Endodermal cell (in vitro differentiated cells): ENCODE measurements at regions not wholly inside any gene's neighbourhood (a gene's known extent, or its start where the extent isn't known, plus 50 kb on each side); places are given as distances from the start of the nearest gene placed in this dataset.
A peak's percentile ranks its signal among the peaks of the same experiment; 100 is the strongest.
"Not testable (repeated sequence)": the region's sequence is repeated elsewhere in the genome, so short reads cannot be mapped to it uniquely, and the experiment has no call there.

Experiments
- DNase-seq: peaks from one replicate; pipeline ENCODE4 v3.0.0-alpha.2; 2017
- H3K27ac ChIP-seq: 2 replicates; pipeline ENCODE4 v1.5.1; 2013; ENCODE audit warnings: mild to moderate bottlenecking, low read depth, low read length, moderate library complexity
- H3K27me3 ChIP-seq: 2 replicates; pipeline ENCODE4 v1.6.1; 2013; ENCODE audit warnings: mild to moderate bottlenecking, low read length, moderate library complexity; ENCODE audit not compliant: insufficient read depth, control insufficient read depth, poor library complexity, severe bottlenecking
- H3K36me3 ChIP-seq: 2 replicates; pipeline ENCODE4 v1.7.0; 2013; ENCODE audit warnings: mild to moderate bottlenecking, low read length, moderate library complexity; ENCODE audit not compliant: control insufficient read depth, insufficient read depth
- H3K4me1 ChIP-seq: one replicate; pipeline ENCODE4 v1.7.0; 2013; ENCODE audit warnings: low read length; ENCODE audit not compliant: control insufficient read depth, insufficient read depth
- H3K4me3 ChIP-seq: 2 replicates; pipeline ENCODE4 v1.5.1; 2013; ENCODE audit warnings: mild to moderate bottlenecking, low read length, moderate library complexity
- H3K9ac ChIP-seq: 2 replicates; pipeline ENCODE4 v1.6.1; 2013; ENCODE audit warnings: mild to moderate bottlenecking, low read length, moderate library complexity; ENCODE audit not compliant: poor library complexity, severe bottlenecking; ENCODE audit errors: extremely low read depth
- H3K9me3 ChIP-seq: 2 replicates; pipeline ENCODE4 v1.6.1; 2013; ENCODE audit warnings: mild to moderate bottlenecking, low read length, moderate library complexity; ENCODE audit not compliant: control insufficient read depth
- H3K27ac Mint-ChIP-seq: 2 replicates; pipeline ENCODE4 v1.8.0; 2020; ENCODE audit warnings: mixed read lengths
- H3K27me3 Mint-ChIP-seq: 2 replicates; pipeline ENCODE4 v1.8.0; 2021; ENCODE audit warnings: mild to moderate bottlenecking, mixed read lengths; ENCODE audit not compliant: insufficient read depth
- H3K36me3 Mint-ChIP-seq: 2 replicates; pipeline ENCODE4 v1.8.0; 2020; ENCODE audit warnings: low read depth, mixed read lengths
- H3K4me1 Mint-ChIP-seq: 2 replicates; pipeline ENCODE4 v1.8.0; 2020; ENCODE audit warnings: mixed read lengths
- H3K4me3 Mint-ChIP-seq: 2 replicates; pipeline ENCODE4 v1.8.0; 2020; ENCODE audit warnings: mild to moderate bottlenecking, moderate library complexity, mixed read lengths
- H3K9me3 Mint-ChIP-seq: 2 replicates; pipeline ENCODE4 v1.8.0; 2020; ENCODE audit warnings: mild to moderate bottlenecking, mixed read lengths
- CTCF ChIP-seq: fragments of 200-600 bp; sonication (generic); conservative IDR thresholded peaks from 2 replicates; pipeline ENCODE4 v1.5.0; 2021; ENCODE audit warnings: antibody characterized with exemption, mild to moderate bottlenecking
- WGBS, 2 experiments: methylation state at CpG; one replicate each; pipeline versions ENCODE4 v1.1.5 to v1.1.7; 2013; ENCODE audit warnings: missing lambda C conversion rate in 2 of 2, mixed read lengths in 1 of 2; ENCODE audit not compliant: insufficient coverage in 1 of 2, insufficient read length in 1 of 2; 5-methylcytosine and 5-hydroxymethylcytosine counted together

- H3K9me3 Mint-ChIP-seq: peaks cover 47% of the 10 kb centered on the region
- H3K4me1 ChIP-seq: no peaks in the 10 kb centered on the region
- no peaks in the 10 kb centered on the region for H3K36me3 Mint-ChIP-seq
- no peak overlapping the region for H3K27ac ChIP-seq
- no peak overlapping the region for H3K4me3 ChIP-seq
- H3K36me3 ChIP-seq: no peaks in the 10 kb centered on the region
- H3K27me3 ChIP-seq: no peaks in the 10 kb centered on the region
- no peaks in the 10 kb centered on the region for H3K27me3 Mint-ChIP-seq
- no peak overlapping the region for H3K9ac ChIP-seq
- no peak for TF ChIP-seq CTCF
- H3K4me1 Mint-ChIP-seq: peaks cover 27% of the 10 kb centered on the region
- WGBS, 2 experiments: 83 to 95% methylated on average over 1 to 2 of the region's 2 CpGs
- no peaks in the 10 kb centered on the region for H3K9me3 ChIP-seq
- H3K4me3 Mint-ChIP-seq: no peak overlapping the region
- peak overlapping the region; percentile 76 for H3K27ac Mint-ChIP-seq
- DNase-seq: no peak
Measured at GRCh38 chrX:69428216-69428615, 75.9 kb upstream of the NALF2 start.

DNA sequence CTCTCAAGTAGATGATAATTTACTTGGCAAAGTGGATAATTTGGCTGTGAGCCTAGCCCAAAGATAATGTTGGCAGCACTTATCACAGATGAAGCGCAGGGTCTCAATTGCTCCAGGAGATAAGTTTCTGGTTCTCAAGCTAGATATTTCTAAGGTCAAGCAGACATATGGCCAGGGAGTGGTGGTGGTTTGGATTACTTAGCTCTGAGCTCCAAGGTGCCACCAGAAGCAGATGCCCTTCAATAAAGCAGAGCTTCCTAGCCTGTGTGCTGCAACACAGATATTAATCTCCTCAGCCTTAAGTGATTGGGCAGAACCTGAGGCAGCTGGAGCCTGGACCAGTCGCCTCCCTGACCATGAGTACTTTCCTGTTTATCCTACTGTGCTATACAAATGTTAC lies 79.2 kb upstream of the NALF2 start:
- H3K9ac ChIP-seq: no peak overlapping the region
- H3K27ac ChIP-seq: no peak overlapping the region
- WGBS, 2 experiments: 100% methylated on average over 2 of the region's 2 CpGs; no CpG with 5 or more reads in 1 of the 2 experiments
- DNase-seq: no peak
- no peak overlapping the region for H3K4me3 ChIP-seq
- no peak for TF ChIP-seq CTCF
- Mint-ChIP-seq H3K36me3 (no peaks in the 10 kb centered on the region), H3K9me3 (peaks cover 54% of the 10 kb centered on the region), H3K4me3 (no peak overlapping the region), H3K27ac (no peak overlapping the region), H3K4me1 (peaks cover 12% of the 10 kb centered on the region), H3K27me3 (no peaks in the 10 kb centered on the region)
- no peaks in the 10 kb centered on the region for H3K27me3 ChIP-seq
- no peaks in the 10 kb centered on the region for H3K4me1 ChIP-seq
- no peaks in the 10 kb centered on the region for H3K9me3 ChIP-seq
- H3K36me3 ChIP-seq: no peaks in the 10 kb centered on the region

DNA sequence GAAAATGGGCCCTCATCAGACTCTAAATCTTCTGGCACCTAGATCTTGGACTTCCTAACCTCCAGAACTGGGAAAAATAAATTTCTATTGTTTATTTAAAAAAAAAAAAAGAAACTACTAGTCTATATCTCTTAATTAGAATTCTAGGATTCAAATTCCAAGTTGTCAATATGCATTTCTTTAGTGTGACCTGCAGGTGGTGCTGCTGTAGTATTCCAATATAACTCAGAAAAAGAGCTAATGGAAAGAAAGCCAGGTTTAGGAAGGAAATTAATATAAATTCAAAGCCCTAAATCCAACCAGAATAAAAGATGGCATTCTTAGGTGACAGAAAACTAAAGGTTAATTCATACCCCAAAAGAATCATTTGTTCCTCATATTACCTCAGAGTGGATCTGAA lies 80.0 kb upstream of the NALF2 start:
- Mint-ChIP-seq H3K4me3 (no peak overlapping the region), H3K27ac (no peak overlapping the region), H3K36me3 (no peaks in the 10 kb centered on the region), H3K4me1 (peaks cover 7% of the 10 kb centered on the region), H3K9me3 (peaks cover 56% of the 10 kb centered on the region), H3K27me3 (no peaks in the 10 kb centered on the region)
- no peak overlapping the region for H3K4me3 ChIP-seq
- peak; percentile 49 for DNase-seq
- peak; percentile 68 for TF ChIP-seq CTCF
- H3K27me3 ChIP-seq: no peaks in the 10 kb centered on the region
- no peaks in the 10 kb centered on the region for H3K4me1 ChIP-seq
- H3K36me3 ChIP-seq: no peaks in the 10 kb centered on the region
- H3K9me3 ChIP-seq: no peaks in the 10 kb centered on the region
- H3K9ac ChIP-seq: no peak overlapping the region
- no peak overlapping the region for H3K27ac ChIP-seq

DNA sequence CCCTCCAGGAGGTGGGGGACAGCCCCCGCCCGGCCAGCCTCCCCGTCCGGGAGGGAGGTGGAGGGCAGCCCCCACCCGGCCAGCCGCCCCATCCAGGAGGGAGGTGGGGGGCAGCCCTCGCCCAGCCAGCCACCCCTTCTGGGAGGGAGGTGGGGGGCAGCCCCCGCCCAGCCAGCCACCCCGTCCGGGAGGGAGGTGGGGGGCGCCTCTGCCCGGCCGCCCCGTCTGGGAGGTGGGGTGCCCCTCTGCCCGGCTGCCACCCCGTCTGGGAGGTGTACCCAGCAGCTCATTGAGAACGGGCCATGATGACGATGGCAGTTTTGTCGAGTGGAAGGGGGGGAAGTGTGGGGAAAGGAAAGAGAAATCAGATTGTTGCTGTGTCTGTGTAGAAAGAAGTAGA lies 81.9 kb upstream of the NALF2 start:
- H3K27me3 Mint-ChIP-seq, H3K36me3 ChIP-seq: not testable (repeated sequence)
- 81% methylated on average over 7 of the region's 19 CpGs; no CpG with 5 or more reads in 1 of the 2 experiments for WGBS, 2 experiments

More for the DNA sequence above, 81.9 kb upstream of the NALF2 start:
- not testable (repeated sequence) for H3K27me3 ChIP-seq, H3K4me3 ChIP-seq, H3K9me3 ChIP-seq, H3K4me1 ChIP-seq, DNase-seq, H3K4me3 Mint-ChIP-seq, H3K27ac Mint-ChIP-seq, H3K36me3 Mint-ChIP-seq, H3K27ac ChIP-seq, H3K4me1 Mint-ChIP-seq, H3K9ac ChIP-seq
- H3K9me3 Mint-ChIP-seq: peaks cover 52% of the 10 kb centered on the region
